SK-N-SH (cell line): ENCODE measurements at regions not wholly inside any gene's neighbourhood (a gene's known extent, or its start where the extent isn't known, plus 50 kb on each side); places are given as distances from the start of the nearest gene placed in this dataset.

Experiments used
- CTCF ChIA-PET: fragments of 300-600, 350-600 bp; formaldehyde crosslinking; extraction: SDS; loops from one replicate; lab custom pipeline; 2021; lab: Yijun Ruan, JAX
- POLR2A ChIA-PET: fragments of 350-600 bp; sonication (Branson Sonifier 250); formaldehyde crosslinking; extraction: SDS; loops from one replicate; lab custom pipeline; 2020; ENCODE audit warnings: antibody characterized with exemption, inconsistent platforms; lab: Yijun Ruan, JAX
- DNase-seq: peaks from one replicate; pipeline ENCODE4 v3.0.0; 2012
- H2AFZ ChIP-seq: fragments of 200-600 bp; sonication (generic); 2 replicates; pipeline ENCODE4 v1.8.1; 2016; ENCODE audit warnings: antibody characterized with exemption, mild to moderate bottlenecking, low read depth
- H3F3A ChIP-seq: fragments of 200-600 bp; sonication (generic); replicated peaks from 2 replicates; pipeline ENCODE3; 2016; ENCODE audit warnings: antibody characterized with exemption, mild to moderate bottlenecking; ENCODE audit not compliant: insufficient read depth
- H3K27ac ChIP-seq, 2 experiments: fragments of 200-500 bp in 1 of 2; fragments of 200-600 bp in 1 of 2; sonication (Bioruptor generic) in 1 of 2; sonication (generic), shearing (Covaris generic) in 1 of 2; 2 replicates each; pipeline versions ENCODE4 v1.5.1 to v1.6.1; 2014 to 2016; ENCODE audit warnings: low read depth in 2 of 2, inconsistent platforms in 1 of 2, low read length in 1 of 2, mild to moderate bottlenecking in 1 of 2, mixed read lengths in 1 of 2
- H3K27me3 ChIP-seq: fragments of 200-600 bp; sonication (generic), shearing (Covaris generic); 2 replicates; pipeline ENCODE4 v1.6.1; 2016; ENCODE audit warnings: mixed run types; ENCODE audit not compliant: insufficient read depth
- H3K36me3 ChIP-seq, 2 experiments: fragments of 200-500 bp in 1 of 2; fragments of 200-600 bp in 1 of 2; sonication (Bioruptor generic) in 1 of 2; sonication (generic) in 1 of 2; replicated peaks in 1 of 2; 2 replicates each; pipeline versions ENCODE3 to v1.5.1; 2014 to 2016; ENCODE audit warnings: low read length in 1 of 2, mild to moderate bottlenecking in 1 of 2; ENCODE audit not compliant: insufficient read depth in 2 of 2, control insufficient read depth in 1 of 2
- H3K4me1 ChIP-seq, 2 experiments: fragments of 200-500 bp in 1 of 2; fragments of 200-600 bp in 1 of 2; sonication (Bioruptor generic) in 1 of 2; sonication (generic), shearing (Covaris generic) in 1 of 2; 2 replicates each; pipeline versions ENCODE4 v1.5.1 to v1.6.1; 2014 to 2016; ENCODE audit warnings: low read depth in 1 of 2, low read length in 1 of 2, mixed run types in 1 of 2; ENCODE audit not compliant: insufficient read depth in 2 of 2, control insufficient read depth in 1 of 2
- H3K4me2 ChIP-seq: fragments of 200-600 bp; sonication (generic), shearing (Covaris generic); 2 replicates; pipeline ENCODE4 v1.6.1; 2017; ENCODE audit warnings: mixed run types
- H3K4me3 ChIP-seq, 2 experiments: fragments of 200-500 bp in 1 of 2; fragments of 200-600 bp in 1 of 2; sonication (Bioruptor generic) in 1 of 2; sonication (generic), shearing (Covaris generic) in 1 of 2; 2 replicates each; pipeline versions ENCODE4 v1.5.1 to v1.8.1; 2014 to 2016; ENCODE audit warnings: low read depth in 2 of 2, inconsistent platforms in 1 of 2, low read length in 1 of 2, mild to moderate bottlenecking in 1 of 2, mixed read lengths in 1 of 2, moderate library complexity in 1 of 2
- H3K79me2 ChIP-seq: fragments of 200-600 bp; sonication (generic); 2 replicates; pipeline ENCODE4 v1.8.1; 2017; ENCODE audit warnings: mild to moderate bottlenecking; ENCODE audit not compliant: insufficient read depth
- H3K9ac ChIP-seq: fragments of 200-600 bp; sonication (generic); 2 replicates; pipeline ENCODE4 v1.6.1; 2017; ENCODE audit warnings: mixed run types
- H3K9me2 ChIP-seq: fragments of 200-600 bp; sonication (generic); 2 replicates; pipeline ENCODE4 v1.6.1; 2017; ENCODE audit warnings: mixed run types
- H3K9me3 ChIP-seq: fragments of 200-600 bp; sonication (generic); 2 replicates; pipeline ENCODE4 v1.6.1; 2017; ENCODE audit warnings: mixed run types, mild to moderate bottlenecking, moderate library complexity
- H4K20me1 ChIP-seq: fragments of 200-600 bp; sonication (generic); 2 replicates; pipeline ENCODE4 v1.6.1; 2017; ENCODE audit warnings: mild to moderate bottlenecking, mixed run types; ENCODE audit not compliant: insufficient read depth
- CHD2 ChIP-seq: fragments of 150-350 bp; IDR thresholded peaks from 2 replicates; pipeline ENCODE4 v1.6.1; 2018; ENCODE audit warnings: low read length; ENCODE audit not compliant: partially characterized antibody
- FOSL2 ChIP-seq: IDR thresholded peaks from 2 replicates; pipeline ENCODE4 v1.4.0; 2012; ENCODE audit warnings: low read depth, mild to moderate bottlenecking, moderate library complexity, borderline replicate concordance
- FOXM1 ChIP-seq: IDR thresholded peaks from 2 replicates; pipeline ENCODE4 v1.4.0; 2012; ENCODE audit warnings: low read depth, mild to moderate bottlenecking
- GABPA ChIP-seq: IDR thresholded peaks from 2 replicates; pipeline ENCODE4 v1.4.0; 2012; ENCODE audit warnings: low read depth, mild to moderate bottlenecking
- MEF2A ChIP-seq: IDR thresholded peaks from 2 replicates; pipeline ENCODE4 v1.4.0; 2012; ENCODE audit warnings: low read depth, borderline replicate concordance
- MXI1 ChIP-seq: IDR thresholded peaks from 2 replicates; pipeline ENCODE4 v1.6.1; 2012; ENCODE audit warnings: mild to moderate bottlenecking, low read depth, low read length, improper control_type of control experiment
- NFIC ChIP-seq: IDR thresholded peaks from 2 replicates; pipeline ENCODE4 v1.4.0; 2012; ENCODE audit warnings: borderline replicate concordance
- NRF1 ChIP-seq: IDR thresholded peaks from 2 replicates; pipeline ENCODE4 v1.6.1; 2012; ENCODE audit warnings: low read depth, mild to moderate bottlenecking, low read length
- RAD21 ChIP-seq: IDR thresholded peaks from 2 replicates; pipeline ENCODE4 v1.6.1; 2012; ENCODE audit warnings: mild to moderate bottlenecking, low read length
- RCOR1 ChIP-seq: fragments of 150-350 bp; IDR thresholded peaks from 2 replicates; pipeline ENCODE4 v1.6.1; 2017; ENCODE audit warnings: antibody characterized with exemption, low read length
- RXRA ChIP-seq: IDR thresholded peaks from 2 replicates; pipeline ENCODE4 v1.4.0; 2012; ENCODE audit warnings: low read depth, mild to moderate bottlenecking, borderline replicate concordance
- TCF12 ChIP-seq: IDR thresholded peaks from 2 replicates; pipeline ENCODE4 v1.4.0; 2012
- TEAD4 ChIP-seq: IDR thresholded peaks from 2 replicates; pipeline ENCODE4 v1.4.0; 2012; ENCODE audit warnings: mild to moderate bottlenecking, borderline replicate concordance; ENCODE audit not compliant: insufficient read depth
- WGBS: methylation state at CpG from one replicate; pipeline ENCODE4 v1.1.6; 2017; ENCODE audit warnings: low lambda C conversion rate; 5-methylcytosine and 5-hydroxymethylcytosine counted together
- TF ChIP-seq, protein P1 (sequence below): IDR thresholded peaks from 2 replicates; pipeline ENCODE4; 2012
- TF ChIP-seq, protein P2 (sequence below): fragments of 200-600 bp; sonication (generic); IDR thresholded peaks from 2 replicates; pipeline ENCODE4 v1.6.1; 2017; ENCODE audit warnings: antibody characterized with exemption, mild to moderate bottlenecking, moderate library complexity
- TF ChIP-seq, protein P3 (sequence below): IDR thresholded peaks from 2 replicates; pipeline ENCODE4 v1.4.0; 2012; ENCODE audit warnings: low read depth, borderline replicate concordance
- TF ChIP-seq, protein P4 (sequence below): IDR thresholded peaks from 2 replicates; pipeline ENCODE4 v1.6.1; 2012; ENCODE audit warnings: mild to moderate bottlenecking, low read depth, low read length, moderate library complexity
- TF ChIP-seq, protein P5 (sequence below): fragments of 150-350 bp; IDR thresholded peaks from 2 replicates; pipeline ENCODE4 v1.6.1; 2017; ENCODE audit warnings: antibody characterized with exemption, low read length, low read depth, borderline replicate concordance

DNA sequence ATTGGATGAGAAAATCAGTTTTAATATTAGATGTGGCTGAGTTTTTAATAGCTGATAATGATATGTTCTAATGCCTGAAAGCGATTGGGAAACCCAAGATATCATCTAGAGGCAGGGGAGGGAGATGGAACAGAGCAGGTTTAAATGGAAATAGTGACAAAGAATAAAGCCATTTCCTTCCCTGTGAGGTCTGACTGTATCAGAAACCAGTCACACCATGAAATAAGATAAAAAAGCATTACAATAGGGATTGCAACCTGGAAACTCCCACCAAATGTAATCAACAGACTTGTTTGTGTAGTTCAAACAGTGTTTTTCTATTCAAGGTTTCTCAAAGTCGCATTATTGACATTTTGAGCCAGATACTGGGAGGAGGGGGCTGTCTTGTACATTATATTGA, 110.1 kb upstream of the SMIM23 start:
- no peaks in the 10 kb centered on the region for H3K36me3 ChIP-seq
- H3K4me1 ChIP-seq: peaks cover 0 to 7% of the 10 kb centered on the region in 2 experiments; a peak in 2 of 4 replicates
- DNase-seq: no peak
- H4K20me1 ChIP-seq: no peaks in the 10 kb centered on the region
- no peak overlapping the region for H3K27ac ChIP-seq
- H3K27me3 ChIP-seq: no peaks in the 10 kb centered on the region
- POLR2A ChIA-PET: no interaction called here
- WGBS: 4% methylated on average over 2 of the region's 2 CpGs
- no peaks in the 10 kb centered on the region for H3K79me2 ChIP-seq
- H3K4me2 ChIP-seq: no peak overlapping the region
- TF ChIP-seq CHD2: no peak
- H3K4me3 ChIP-seq: no peak overlapping the region
- H3K9me3 ChIP-seq: no peaks in the 10 kb centered on the region
- H3K9ac ChIP-seq: no peak overlapping the region
- CTCF ChIA-PET: interaction anchor here (0.9 kb wide), 1 partner anchor 12 kb away, joined by 3 read pairs; no protein-coding TSS in a partner anchor
- H3F3A ChIP-seq: no peaks in the 10 kb centered on the region
- no peaks in the 10 kb centered on the region for H3K9me2 ChIP-seq
- H2AFZ ChIP-seq: no peak overlapping the region

DNA sequence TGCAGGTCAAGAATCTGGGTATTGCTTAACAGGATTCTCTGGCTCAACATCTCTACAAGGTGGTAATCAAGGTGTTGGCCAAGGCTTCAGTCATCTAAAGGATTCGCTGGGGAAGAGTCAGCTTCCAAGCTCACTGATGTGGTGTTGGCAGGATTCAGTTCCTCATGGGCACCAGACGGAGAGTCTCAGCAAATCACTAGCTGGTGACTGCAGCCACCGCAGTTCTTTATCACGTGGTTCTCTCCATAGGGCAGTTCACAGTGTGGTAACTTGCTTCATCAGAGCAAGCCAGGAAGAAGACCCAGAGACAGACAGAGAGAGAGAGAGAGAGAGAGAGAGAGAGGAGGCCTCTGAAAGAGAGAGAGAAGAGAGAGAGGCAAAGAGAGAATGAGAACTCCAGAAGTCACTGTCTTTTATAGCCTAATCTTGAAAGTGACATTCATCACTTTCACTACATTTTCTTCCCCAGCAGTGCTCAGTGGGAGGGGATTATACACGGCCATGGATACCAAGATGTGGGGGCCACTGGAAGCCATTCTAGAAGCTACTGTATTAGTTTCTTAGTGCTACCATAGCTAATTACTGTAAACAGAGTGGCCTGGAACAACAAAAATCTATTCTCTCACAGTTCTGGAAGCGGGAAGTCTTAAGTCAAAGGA, 109.2 kb upstream of the SMIM23 start:
- DNase-seq: no peak
- Histone ChIP-seq H3K4me1 (peaks cover 0 to 7% of the 10 kb centered on the region in 2 experiments; a peak in 2 of 4 replicates), H3K27me3 (no peaks in the 10 kb centered on the region), H4K20me1 (no peaks in the 10 kb centered on the region), H3K36me3 (no peaks in the 10 kb centered on the region), H3K9me3 (no peaks in the 10 kb centered on the region), H3K9ac (no peak overlapping the region), H3K9me2 (no peaks in the 10 kb centered on the region), H3K79me2 (no peaks in the 10 kb centered on the region), H3F3A (no peaks in the 10 kb centered on the region), H3K4me2 (no peak overlapping the region), H2AFZ (no peak overlapping the region), H3K4me3 (no peak overlapping the region), H3K27ac (no peak overlapping the region)
- 47% methylated on average over 5 of the region's 6 CpGs for WGBS
- TF ChIP-seq NFIC (no peak), RAD21 (no peak), FOXM1 (no peak), CHD2 (no peak), TEAD4 (no peak), MEF2A (no peak), GABPA (no peak), MXI1 (no peak), NRF1 (no peak), FOSL2 (no peak), RXRA (no peak), TCF12 (no peak), RCOR1 (no peak)
- TF ChIP-seq, protein P1, sequence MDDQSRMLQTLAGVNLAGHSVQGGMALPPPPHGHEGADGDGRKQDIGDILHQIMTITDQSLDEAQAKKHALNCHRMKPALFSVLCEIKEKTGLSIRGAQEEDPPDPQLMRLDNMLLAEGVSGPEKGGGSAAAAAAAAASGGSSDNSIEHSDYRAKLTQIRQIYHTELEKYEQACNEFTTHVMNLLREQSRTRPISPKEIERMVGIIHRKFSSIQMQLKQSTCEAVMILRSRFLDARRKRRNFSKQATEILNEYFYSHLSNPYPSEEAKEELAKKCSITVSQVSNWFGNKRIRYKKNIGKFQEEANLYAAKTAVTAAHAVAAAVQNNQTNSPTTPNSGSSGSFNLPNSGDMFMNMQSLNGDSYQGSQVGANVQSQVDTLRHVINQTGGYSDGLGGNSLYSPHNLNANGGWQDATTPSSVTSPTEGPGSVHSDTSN: no peak
- TF ChIP-seq, protein P2, sequence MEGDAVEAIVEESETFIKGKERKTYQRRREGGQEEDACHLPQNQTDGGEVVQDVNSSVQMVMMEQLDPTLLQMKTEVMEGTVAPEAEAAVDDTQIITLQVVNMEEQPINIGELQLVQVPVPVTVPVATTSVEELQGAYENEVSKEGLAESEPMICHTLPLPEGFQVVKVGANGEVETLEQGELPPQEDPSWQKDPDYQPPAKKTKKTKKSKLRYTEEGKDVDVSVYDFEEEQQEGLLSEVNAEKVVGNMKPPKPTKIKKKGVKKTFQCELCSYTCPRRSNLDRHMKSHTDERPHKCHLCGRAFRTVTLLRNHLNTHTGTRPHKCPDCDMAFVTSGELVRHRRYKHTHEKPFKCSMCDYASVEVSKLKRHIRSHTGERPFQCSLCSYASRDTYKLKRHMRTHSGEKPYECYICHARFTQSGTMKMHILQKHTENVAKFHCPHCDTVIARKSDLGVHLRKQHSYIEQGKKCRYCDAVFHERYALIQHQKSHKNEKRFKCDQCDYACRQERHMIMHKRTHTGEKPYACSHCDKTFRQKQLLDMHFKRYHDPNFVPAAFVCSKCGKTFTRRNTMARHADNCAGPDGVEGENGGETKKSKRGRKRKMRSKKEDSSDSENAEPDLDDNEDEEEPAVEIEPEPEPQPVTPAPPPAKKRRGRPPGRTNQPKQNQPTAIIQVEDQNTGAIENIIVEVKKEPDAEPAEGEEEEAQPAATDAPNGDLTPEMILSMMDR: no peak
- TF ChIP-seq, protein P3, sequence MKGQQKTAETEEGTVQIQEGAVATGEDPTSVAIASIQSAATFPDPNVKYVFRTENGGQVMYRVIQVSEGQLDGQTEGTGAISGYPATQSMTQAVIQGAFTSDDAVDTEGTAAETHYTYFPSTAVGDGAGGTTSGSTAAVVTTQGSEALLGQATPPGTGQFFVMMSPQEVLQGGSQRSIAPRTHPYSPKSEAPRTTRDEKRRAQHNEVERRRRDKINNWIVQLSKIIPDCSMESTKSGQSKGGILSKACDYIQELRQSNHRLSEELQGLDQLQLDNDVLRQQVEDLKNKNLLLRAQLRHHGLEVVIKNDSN: no peak
- TF ChIP-seq, protein P4, sequence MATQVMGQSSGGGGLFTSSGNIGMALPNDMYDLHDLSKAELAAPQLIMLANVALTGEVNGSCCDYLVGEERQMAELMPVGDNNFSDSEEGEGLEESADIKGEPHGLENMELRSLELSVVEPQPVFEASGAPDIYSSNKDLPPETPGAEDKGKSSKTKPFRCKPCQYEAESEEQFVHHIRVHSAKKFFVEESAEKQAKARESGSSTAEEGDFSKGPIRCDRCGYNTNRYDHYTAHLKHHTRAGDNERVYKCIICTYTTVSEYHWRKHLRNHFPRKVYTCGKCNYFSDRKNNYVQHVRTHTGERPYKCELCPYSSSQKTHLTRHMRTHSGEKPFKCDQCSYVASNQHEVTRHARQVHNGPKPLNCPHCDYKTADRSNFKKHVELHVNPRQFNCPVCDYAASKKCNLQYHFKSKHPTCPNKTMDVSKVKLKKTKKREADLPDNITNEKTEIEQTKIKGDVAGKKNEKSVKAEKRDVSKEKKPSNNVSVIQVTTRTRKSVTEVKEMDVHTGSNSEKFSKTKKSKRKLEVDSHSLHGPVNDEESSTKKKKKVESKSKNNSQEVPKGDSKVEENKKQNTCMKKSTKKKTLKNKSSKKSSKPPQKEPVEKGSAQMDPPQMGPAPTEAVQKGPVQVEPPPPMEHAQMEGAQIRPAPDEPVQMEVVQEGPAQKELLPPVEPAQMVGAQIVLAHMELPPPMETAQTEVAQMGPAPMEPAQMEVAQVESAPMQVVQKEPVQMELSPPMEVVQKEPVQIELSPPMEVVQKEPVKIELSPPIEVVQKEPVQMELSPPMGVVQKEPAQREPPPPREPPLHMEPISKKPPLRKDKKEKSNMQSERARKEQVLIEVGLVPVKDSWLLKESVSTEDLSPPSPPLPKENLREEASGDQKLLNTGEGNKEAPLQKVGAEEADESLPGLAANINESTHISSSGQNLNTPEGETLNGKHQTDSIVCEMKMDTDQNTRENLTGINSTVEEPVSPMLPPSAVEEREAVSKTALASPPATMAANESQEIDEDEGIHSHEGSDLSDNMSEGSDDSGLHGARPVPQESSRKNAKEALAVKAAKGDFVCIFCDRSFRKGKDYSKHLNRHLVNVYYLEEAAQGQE: no peak
- TF ChIP-seq, protein P5, sequence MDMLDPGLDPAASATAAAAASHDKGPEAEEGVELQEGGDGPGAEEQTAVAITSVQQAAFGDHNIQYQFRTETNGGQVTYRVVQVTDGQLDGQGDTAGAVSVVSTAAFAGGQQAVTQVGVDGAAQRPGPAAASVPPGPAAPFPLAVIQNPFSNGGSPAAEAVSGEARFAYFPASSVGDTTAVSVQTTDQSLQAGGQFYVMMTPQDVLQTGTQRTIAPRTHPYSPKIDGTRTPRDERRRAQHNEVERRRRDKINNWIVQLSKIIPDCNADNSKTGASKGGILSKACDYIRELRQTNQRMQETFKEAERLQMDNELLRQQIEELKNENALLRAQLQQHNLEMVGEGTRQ: no peak
- CTCF ChIA-PET: interaction anchor here (1.1 kb wide), 1 partner anchor 258 kb away, joined by 3 read pairs; no protein-coding TSS in a partner anchor
- POLR2A ChIA-PET: no interaction called here
